Dermis microvascular lymphatic vessel endothelial cell (primary cell): ENCODE measurements at regions not wholly inside any gene's neighbourhood (a gene's known extent, or its start where the extent isn't known, plus 50 kb on each side); places are given as distances from the start of the nearest gene placed in this dataset.

Experiments
- DNase-seq, 2 donors: peaks; one replicate each; pipeline versions ENCODE4 v3.0.0 to v3.0.0-alpha.2; 2010; ENCODE audit warnings: low read depth in 2 of 2

- DNase-seq, result no peak
These were observed 135.3 kb downstream of the RFC3 start for GRCh38 chr13:33953203-33953602.

DNA sequence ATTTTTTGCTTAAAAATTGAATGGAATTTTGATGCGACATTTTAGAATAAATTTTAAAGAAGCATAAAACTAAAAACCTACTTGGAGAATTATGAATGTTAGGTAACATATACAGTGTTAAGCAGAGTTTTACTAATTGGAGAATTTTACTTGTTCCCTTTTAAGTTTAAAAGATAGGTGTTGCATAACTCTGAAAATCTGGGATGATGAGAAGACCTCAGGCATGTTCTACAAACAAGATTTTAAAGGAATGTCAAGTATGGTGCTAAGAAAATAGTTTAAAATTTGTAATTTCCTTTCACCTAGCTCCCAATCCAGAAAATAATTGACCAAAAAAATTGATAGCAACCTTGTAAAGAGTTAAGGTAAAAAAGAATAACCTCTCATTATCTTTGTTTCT lies 135.8 kb downstream of the RFC3 start:
- no peak for DNase-seq

DNA sequence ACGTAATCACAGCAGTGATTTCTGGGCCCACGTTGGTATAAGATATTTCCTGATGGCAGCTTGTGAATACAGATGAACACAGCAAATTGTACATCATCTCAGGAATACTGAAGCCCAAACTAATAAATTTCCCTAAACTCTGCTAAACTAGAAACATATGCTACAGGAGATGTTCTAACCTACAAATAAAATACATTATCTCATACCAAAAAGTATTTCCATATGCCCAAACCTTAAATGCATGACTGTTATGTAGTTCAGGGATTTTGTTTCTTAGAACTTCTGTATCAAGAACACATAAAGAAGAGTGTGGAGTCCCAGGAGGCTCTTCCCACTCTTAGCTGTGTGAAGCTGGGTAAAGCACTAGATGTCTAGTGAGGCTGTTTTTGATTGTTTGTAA lies 138.4 kb downstream of the RFC3 start:
- no peak for DNase-seq

GRCh38 chr13:33957497-33957905 lies 139.6 kb downstream of the RFC3 start:
- DNase-seq, result no peak

DNA sequence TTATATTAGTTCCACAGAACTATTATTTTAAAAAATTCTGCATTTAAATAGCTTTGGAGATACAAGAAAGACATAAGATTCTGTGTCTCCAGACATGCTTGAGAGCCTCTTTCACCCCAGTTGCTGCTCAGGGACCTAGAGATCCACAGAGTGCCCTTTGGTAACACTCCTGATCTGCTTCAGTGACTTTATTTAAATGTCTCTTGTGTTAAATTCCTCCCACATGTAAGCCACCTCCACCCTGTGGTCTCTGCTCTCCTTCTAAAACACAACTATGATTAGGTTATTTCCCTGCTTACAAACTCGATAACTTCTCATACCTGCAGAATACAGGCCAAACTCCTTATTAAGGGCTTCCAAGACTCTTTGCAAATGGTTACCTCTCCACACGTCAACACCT lies 141.0 kb downstream of the RFC3 start:
- no peak for DNase-seq

DNA sequence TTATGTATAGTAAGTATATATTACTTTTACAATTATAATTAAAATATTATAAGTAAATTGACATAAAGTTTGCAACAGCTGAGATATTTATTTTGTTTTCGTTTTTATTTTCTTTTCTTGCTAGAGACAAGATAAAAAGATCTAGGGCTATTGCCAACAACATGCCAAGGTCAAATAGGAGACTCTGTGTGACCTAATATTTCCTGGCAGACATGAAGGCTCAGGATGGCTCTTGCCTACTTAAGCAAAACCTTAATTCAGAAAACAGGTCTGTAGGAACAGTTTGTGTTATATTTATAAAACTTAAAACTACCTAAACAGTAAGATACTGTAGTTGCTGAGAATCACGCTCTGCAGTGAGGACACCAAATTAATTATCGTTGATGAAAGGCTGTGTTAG lies 145.2 kb downstream of the RFC3 start:
- no peak for DNase-seq

DNA sequence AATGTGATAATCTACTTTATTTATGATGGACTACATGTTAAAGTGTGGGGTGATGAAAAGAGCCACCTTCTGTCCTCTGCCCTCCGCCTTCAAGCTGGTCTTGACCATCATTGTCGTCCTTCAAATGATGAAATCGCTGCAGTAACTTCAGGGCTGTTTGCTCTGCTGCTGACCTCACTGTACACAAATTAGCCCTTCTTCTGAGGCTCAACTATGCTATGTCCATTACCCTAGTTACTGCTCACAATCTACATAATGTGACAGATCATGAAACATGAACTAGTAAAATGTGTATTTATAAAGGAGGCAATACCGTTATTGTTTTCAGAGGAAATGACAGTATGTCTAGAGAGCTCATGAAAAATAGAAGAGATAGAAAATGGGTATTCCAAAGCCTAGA lies 145.9 kb downstream of the RFC3 start:
- no peak for DNase-seq

GRCh38 chr13:33968520-33969507 lies 150.9 kb downstream of the RFC3 start:
- DNase-seq, result no peak

DNA sequence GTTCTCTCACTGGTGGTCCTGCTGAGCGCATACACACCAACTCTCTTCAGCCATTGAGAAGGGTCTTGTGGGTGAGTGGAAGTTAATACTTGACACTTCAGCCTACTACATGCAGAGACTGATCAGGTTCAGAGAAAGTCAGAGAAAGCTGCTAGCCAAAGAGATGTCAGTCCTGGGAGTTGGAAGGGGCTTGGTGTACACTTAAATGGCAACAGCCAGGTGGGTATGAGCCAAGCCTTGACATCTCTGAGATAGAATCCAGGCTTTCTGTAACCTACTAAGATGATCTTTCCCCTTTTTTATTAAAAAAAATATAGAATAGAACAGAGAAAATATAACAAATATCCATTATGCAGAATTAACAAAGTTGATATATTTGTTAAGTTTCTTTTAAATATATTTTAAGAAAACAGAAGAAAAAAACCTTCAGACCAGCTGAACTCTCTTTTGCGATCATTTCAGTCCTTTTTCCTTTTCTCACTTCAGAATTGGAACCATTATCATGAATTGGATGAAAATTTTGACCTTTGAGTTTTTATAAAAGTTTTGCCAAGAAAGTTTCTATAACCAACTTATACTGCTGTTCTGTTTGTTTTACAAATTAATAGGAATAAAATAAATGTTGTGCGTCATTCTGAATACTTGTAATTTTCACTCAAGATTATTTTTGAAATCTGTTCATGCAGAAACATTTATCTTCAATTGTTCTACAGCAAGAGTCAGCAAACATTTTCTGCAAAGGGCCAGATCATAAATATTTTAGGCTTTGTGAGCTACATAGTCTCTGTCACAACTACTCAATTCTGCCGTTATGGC lies 153.0 kb downstream of the RFC3 start:
- DNase-seq, result no peak

DNA sequence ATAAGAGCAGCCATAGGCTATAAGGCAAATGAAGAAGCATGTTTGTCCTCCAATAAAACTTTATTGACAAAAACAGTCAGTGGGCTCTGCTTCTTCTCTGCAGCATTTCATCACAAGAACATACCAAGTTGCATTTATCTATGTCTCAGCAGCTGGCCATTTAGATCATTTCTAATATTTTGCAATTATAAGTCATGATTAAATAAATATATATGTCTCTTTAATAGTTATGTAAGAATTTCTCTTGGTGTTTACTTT lies 153.5 kb downstream of the RFC3 start:
- DNase-seq, result no peak

DNA sequence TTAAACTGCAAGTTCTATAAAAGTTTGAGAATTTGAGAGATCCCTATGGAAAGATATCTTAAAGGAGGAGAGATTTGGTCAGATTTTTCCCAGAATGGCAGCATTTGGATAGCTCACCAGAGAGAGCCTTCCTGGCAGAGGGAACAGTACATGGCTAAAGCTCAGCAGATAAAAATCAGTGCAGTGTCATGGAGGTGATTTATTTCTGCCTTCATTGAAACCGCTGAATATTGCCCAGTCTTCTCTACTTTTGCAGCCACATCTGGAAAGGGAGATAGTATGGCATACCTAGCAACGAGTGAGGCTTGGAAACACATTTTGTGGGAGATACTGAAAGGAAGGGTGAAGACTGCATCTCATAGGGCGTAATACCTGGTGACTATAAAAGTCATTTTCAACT lies 155.2 kb downstream of the RFC3 start:
- no peak for DNase-seq

DNA sequence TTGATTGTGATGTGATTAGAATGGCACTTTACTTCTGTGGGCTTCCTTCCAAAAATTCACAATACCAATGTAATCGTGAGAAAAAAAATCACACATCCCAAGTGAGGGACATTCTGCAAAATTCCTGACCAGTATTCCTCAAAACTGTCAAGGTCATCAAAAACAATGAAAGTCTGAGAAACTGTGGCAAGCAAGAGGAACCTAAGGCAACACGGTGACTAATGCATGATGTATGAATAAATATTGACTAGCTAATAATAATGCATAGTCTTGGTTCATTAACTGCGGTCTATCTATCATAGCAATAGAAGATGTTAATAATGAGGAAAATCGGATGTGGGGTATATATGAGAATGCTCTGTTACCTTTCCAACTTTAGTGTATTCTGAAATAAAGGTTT lies 159.0 kb downstream of the RFC3 start:
- DNase-seq, result no peak

DNA sequence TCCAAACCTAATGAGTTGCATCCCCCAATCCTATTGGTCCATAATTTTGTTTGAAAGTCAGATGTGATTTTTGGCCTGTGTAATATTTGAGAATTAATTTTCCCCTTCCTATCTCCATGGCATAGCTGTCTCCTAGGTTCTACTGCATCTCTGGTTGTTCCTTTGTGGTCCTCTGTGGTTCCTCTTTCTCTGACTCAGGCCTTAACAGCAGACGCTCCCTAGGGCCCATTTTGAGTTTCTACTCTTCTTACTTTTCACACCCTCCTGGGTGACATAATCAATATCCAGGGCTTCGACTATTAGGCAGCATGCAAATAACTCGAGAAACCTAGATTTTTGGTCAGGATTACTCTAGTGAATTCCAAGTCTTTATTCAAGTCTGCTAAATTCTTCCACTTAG lies 160.7 kb downstream of the RFC3 start:
- DNase-seq, result no peak

GRCh38 chr13:33992881-33993336 lies 175.0 kb downstream of the RFC3 start:
- no peak for DNase-seq

- DNase-seq, result no peak
These were observed 176.2 kb downstream of the RFC3 start for GRCh38 chr13:33994198-33994597.

- no peak for DNase-seq
These were observed 177.0 kb downstream of the RFC3 start for GRCh38 chr13:33994826-33995502.

DNA sequence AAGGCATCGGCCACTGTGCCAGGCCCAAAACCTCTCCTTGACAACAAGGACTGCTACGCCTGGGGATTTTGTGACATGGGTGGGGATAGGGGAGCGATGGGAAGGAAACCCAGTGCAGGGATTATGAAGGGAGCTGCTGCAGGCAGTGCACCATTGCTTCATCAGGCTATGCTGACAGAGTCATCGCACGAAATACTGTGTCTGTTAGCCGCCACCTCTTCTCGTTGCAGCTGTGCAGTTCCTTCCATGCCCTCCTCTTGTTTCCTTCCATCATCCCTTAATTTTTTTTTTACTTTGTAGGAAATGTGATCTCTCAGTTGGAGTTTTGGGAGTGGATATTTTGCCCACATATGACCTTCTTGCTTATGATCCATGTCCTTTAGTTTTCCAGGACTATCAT lies 178.7 kb downstream of the RFC3 start:
- no peak for DNase-seq

GRCh38 chr13:33997574-33997973 lies 179.6 kb downstream of the RFC3 start:
- no peak for DNase-seq

DNA sequence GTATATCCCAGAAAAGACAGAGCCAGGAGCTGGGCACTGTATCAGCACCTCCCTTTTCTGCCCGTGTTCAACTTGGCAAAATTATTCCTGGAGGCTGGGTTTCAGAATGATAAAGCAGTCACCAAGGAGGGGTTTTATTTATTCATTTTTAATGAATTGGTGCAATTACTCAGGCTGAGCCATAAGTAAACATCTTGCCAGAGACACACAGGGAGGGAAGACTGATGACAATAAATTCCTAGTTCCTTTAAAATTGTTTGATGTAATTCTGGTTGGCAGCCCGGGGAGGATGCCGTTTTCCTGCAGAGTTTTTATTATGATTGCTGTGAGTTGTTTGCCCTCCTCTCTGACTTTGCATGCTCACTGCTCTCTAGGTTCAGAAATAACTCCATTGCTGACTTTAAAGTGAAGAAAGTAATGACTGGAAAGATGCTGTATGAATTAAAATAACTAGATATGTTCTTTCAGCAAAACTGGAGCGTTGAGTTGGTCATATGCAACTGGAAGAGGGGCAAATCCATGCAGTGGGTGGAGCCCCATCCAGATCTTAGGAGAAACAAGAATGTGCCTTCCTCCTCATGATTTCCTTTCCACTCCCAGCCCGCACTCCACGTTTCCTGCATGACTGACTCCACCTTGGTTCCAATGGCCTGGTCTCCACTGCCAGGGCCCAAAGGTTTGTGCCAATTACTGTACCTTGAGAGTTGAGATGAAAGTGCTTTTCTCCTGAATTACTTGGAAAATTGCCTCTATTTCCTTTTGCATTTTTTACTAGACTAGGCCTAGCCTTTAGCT lies 182.1 kb downstream of the RFC3 start:
- no peak for DNase-seq

DNA sequence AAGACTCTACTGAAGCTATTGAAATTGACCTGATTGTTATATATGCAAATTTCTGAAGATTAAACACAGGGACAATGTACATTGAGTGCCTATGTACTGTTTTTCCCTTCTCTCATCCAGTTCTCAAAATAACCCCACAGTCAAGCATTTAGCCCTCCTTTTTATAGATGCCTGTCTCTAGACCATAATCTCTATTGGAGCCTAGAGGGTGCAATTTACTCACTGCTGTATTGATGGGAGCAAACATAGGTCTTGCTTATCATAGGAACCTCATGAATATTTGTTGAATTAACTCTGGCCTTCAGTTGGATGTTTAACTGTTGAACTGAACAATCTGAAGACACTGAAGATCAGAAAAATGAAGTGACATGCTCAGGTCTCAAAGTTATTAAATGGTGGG lies 183.0 kb downstream of the RFC3 start:
- DNase-seq, result no peak

GRCh38 chr13:34001389-34001788 lies 183.4 kb downstream of the RFC3 start:
- no peak for DNase-seq
